ENCODE measurements at regions not wholly inside any gene's neighbourhood (a gene's known extent, or its start where the extent isn't known, plus 50 kb on each side); places are given as distances from the start of the nearest gene placed in this dataset.

DNA sequence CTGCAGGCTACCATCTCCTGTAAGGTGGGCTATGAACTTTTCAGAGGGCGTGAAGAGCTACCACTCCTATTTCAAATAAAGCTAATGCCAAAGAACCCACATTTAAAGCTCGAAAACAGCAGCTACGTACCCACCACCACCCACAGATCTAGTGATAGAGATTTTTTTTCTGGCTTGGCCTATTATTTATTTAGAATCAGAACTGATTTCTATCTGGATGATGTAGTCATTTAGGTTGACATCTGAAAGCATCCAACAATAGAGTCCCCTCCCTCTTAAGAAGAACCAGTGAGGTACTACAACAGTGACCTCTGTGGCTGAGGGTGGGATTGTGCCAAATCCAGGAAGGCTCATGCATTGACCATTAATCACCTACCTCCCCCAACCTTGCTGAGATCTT is 113.8 kb upstream of the ADO start:
- TF ChIP-seq POLR2A (IDR thresholded peaks at IDR 0.05; ENCODE audit: low read depth, low read length) (no peak), POLR2AphosphoS5 (IDR thresholded peaks at IDR 0.05; ENCODE audit: low read depth, low read length) (no peak), PAX5 (IDR thresholded peaks at IDR 0.05; ENCODE audit: insufficient read depth, low read length, severe bottlenecking) (no peak), TAF1 (IDR thresholded peaks at IDR 0.05; ENCODE audit: low read depth, low read length) (no peak)

Measured in GM12891 (cell line).